ENCODE measurements at regions not wholly inside any gene's neighbourhood (a gene's known extent, or its start where the extent isn't known, plus 50 kb on each side); places are given as distances from the start of the nearest gene placed in this dataset.

GRCh38 chr12:107983756-107984472 lies 145.2 kb upstream of the WSCD2 start:
- no peak for DNase-seq

- no peak for DNase-seq
Observed at GRCh38 chr12:107984973-107985372, 144.1 kb upstream of the WSCD2 start.

GRCh38 chr12:107986183-107986582 lies 142.9 kb upstream of the WSCD2 start:
- no peak for DNase-seq

GRCh38 chr12:107990325-107990724 lies 138.8 kb upstream of the WSCD2 start:
- peak in 4 of 6 experiments; percentile 0 to 12 (median 4) for DNase-seq

- no peak for DNase-seq
Observed at GRCh38 chr12:107992029-107992428, 137.1 kb upstream of the WSCD2 start.

GRCh38 chr12:107992870-107993451 lies 136.1 kb upstream of the WSCD2 start:
- no peak for DNase-seq

GRCh38 chr12:107998863-107999262 lies 130.2 kb upstream of the WSCD2 start:
- DNase-seq, result no peak

- no peak for DNase-seq
Observed at GRCh38 chr12:108000111-108000510, 129.0 kb upstream of the WSCD2 start.

GRCh38 chr12:108004319-108004718 lies 124.8 kb upstream of the WSCD2 start:
- DNase-seq, result no peak

- no peak for DNase-seq
Observed at GRCh38 chr12:108008163-108008905, 120.8 kb upstream of the WSCD2 start.

GRCh38 chr12:108009442-108010070 lies 119.5 kb upstream of the WSCD2 start:
- DNase-seq, result no peak

GRCh38 chr12:108016022-108016564 lies 113.0 kb upstream of the WSCD2 start:
- no peak for DNase-seq

- DNase-seq, result no peak
Observed at GRCh38 chr12:108017472-108018057, 111.5 kb upstream of the WSCD2 start.

GRCh38 chr12:108019862-108020261 lies 109.2 kb upstream of the WSCD2 start:
- no peak for DNase-seq

- DNase-seq, result no peak
Observed at GRCh38 chr12:108021141-108021540, 107.9 kb upstream of the WSCD2 start.

GRCh38 chr12:108021949-108022522 lies 107.1 kb upstream of the WSCD2 start:
- no peak for DNase-seq

- DNase-seq, result no peak
Observed at GRCh38 chr12:108029051-108029835, 99.8 kb upstream of the WSCD2 start.

- DNase-seq, result no peak
Observed at GRCh38 chr12:108033090-108033489, 96.0 kb upstream of the WSCD2 start.

GRCh38 chr12:108035372-108035771 lies 93.7 kb upstream of the WSCD2 start:
- DNase-seq, result no peak

GRCh38 chr12:108037960-108038359 lies 91.1 kb upstream of the WSCD2 start:
- no peak for DNase-seq

GRCh38 chr12:108039794-108040193 lies 89.3 kb upstream of the WSCD2 start:
- no peak for DNase-seq

- no peak for DNase-seq
Observed at GRCh38 chr12:108040947-108041346, 88.1 kb upstream of the WSCD2 start.

Measured in stimulated activated naive CD4-positive, alpha-beta T cell (primary cell).